Mesenchymal stem cell (in vitro differentiated cells and primary cell): ENCODE measurements at regions not wholly inside any gene's neighbourhood (a gene's known extent, or its start where the extent isn't known, plus 50 kb on each side); places are given as distances from the start of the nearest gene placed in this dataset.

Experiments used
- DNase-seq: peaks from one replicate; pipeline ENCODE4 v3.0.0-alpha.2; 2013
- H2AFZ ChIP-seq: one replicate; pipeline ENCODE4 v1.6.1; 2013; ENCODE audit warnings: low read depth, mild to moderate bottlenecking, control low read depth, inconsistent platforms, low read length, moderate library complexity
- H2AK5ac ChIP-seq: 2 replicates; pipeline ENCODE4 v1.6.1; 2013; ENCODE audit warnings: low read length, moderate library complexity, mild to moderate bottlenecking, inconsistent platforms; ENCODE audit not compliant: severe bottlenecking
- H2BK120ac ChIP-seq: one replicate; pipeline ENCODE4 v1.6.1; 2013; ENCODE audit warnings: low read depth, mild to moderate bottlenecking, inconsistent platforms, low read length, moderate library complexity
- H2BK12ac ChIP-seq, 2 experiments: one replicate each; pipeline ENCODE4 v1.6.1; 2013; ENCODE audit warnings: inconsistent platforms in 2 of 2, low read length in 2 of 2, mild to moderate bottlenecking in 2 of 2, moderate library complexity in 2 of 2, control low read depth in 1 of 2
- H2BK15ac ChIP-seq: one replicate; pipeline ENCODE4 v1.6.1; 2013; ENCODE audit warnings: mild to moderate bottlenecking, low read depth, inconsistent platforms; ENCODE audit not compliant: poor library complexity, severe bottlenecking
- H2BK5ac ChIP-seq: 2 replicates; pipeline ENCODE4 v1.6.1; 2013; ENCODE audit warnings: low read depth, mild to moderate bottlenecking, low read length, control low read depth, inconsistent platforms; ENCODE audit not compliant: poor library complexity, severe bottlenecking
- H3K14ac ChIP-seq, 2 experiments: one replicate each; pipeline ENCODE4 v1.6.1; 2013; ENCODE audit warnings: inconsistent platforms in 2 of 2, low read length in 2 of 2, control low read depth in 1 of 2, mild to moderate bottlenecking in 1 of 2, moderate library complexity in 1 of 2
- H3K18ac ChIP-seq, 2 experiments: one replicate each; pipeline ENCODE4 v1.6.1; 2013; ENCODE audit warnings: inconsistent platforms in 2 of 2, low read length in 2 of 2, control low read depth in 1 of 2, low read depth in 1 of 2, mild to moderate bottlenecking in 1 of 2
- H3K23ac ChIP-seq, 2 experiments: one replicate each; pipeline ENCODE4 v1.6.1; 2013; ENCODE audit warnings: inconsistent platforms in 2 of 2, low read length in 2 of 2, mild to moderate bottlenecking in 2 of 2, moderate library complexity in 2 of 2, control low read depth in 1 of 2
- H3K27ac ChIP-seq: 2 replicates; pipeline ENCODE4 v1.5.1; 2013; ENCODE audit warnings: mild to moderate bottlenecking, moderate library complexity, low read length, control low read depth, inconsistent platforms; ENCODE audit not compliant: poor library complexity, severe bottlenecking
- H3K27me3 ChIP-seq, 2 experiments: 2 replicates each; pipeline versions ENCODE4 v1.6.1 to v1.7.0; 2013; ENCODE audit warnings: low read length in 2 of 2, mild to moderate bottlenecking in 2 of 2, moderate library complexity in 2 of 2, control low read depth in 1 of 2, inconsistent platforms in 1 of 2; ENCODE audit not compliant: control insufficient read depth in 1 of 2, insufficient read depth in 1 of 2
- H3K36me3 ChIP-seq, 2 experiments: 2 replicates each; pipeline versions ENCODE4 v1.6.1 to v1.7.0; 2013; ENCODE audit warnings: low read length in 2 of 2, control low read depth in 1 of 2, inconsistent platforms in 1 of 2, low read depth in 1 of 2, mild to moderate bottlenecking in 1 of 2; ENCODE audit not compliant: insufficient read depth in 2 of 2, control insufficient read depth in 1 of 2
- H3K4ac ChIP-seq, 2 experiments: one replicate each; pipeline ENCODE4 v1.6.1; 2013; ENCODE audit warnings: inconsistent platforms in 2 of 2, low read length in 2 of 2, mild to moderate bottlenecking in 2 of 2, moderate library complexity in 2 of 2, control low read depth in 1 of 2, low read depth in 1 of 2
- H3K4me1 ChIP-seq: 2 replicates; pipeline ENCODE4 v1.6.1; 2013; ENCODE audit warnings: low read depth, low read length, control low read depth; ENCODE audit not compliant: control insufficient read depth, insufficient read depth
- H3K4me2 ChIP-seq: 2 replicates; pipeline ENCODE4 v1.6.1; 2013; ENCODE audit warnings: low read length, mild to moderate bottlenecking, inconsistent platforms; ENCODE audit not compliant: poor library complexity, severe bottlenecking
- H3K4me3 ChIP-seq, 2 experiments: 2 replicates each; pipeline versions ENCODE4 v1.5.1 to v1.7.0; 2013; ENCODE audit warnings: low read length in 2 of 2, mild to moderate bottlenecking in 2 of 2, control low read depth in 1 of 2, low read depth in 1 of 2; ENCODE audit not compliant: insufficient read depth in 1 of 2
- H3K79me1 ChIP-seq: replicated peaks from 2 replicates; pipeline ENCODE4 v1.6.1; 2013; ENCODE audit warnings: mild to moderate bottlenecking, control low read depth, low read length, inconsistent platforms; ENCODE audit not compliant: poor library complexity, severe bottlenecking
- H3K9ac ChIP-seq: 2 replicates; pipeline ENCODE4 v1.7.0; 2013; ENCODE audit warnings: mild to moderate bottlenecking, low read length, moderate library complexity
- H3K9me3 ChIP-seq: 2 replicates; pipeline ENCODE4 v1.7.0; 2013; ENCODE audit warnings: mild to moderate bottlenecking, low read length; ENCODE audit not compliant: control insufficient read depth
- H4K8ac ChIP-seq: one replicate; pipeline ENCODE4 v1.6.1; 2013; ENCODE audit warnings: inconsistent platforms, mild to moderate bottlenecking, low read length, moderate library complexity
- H4K91ac ChIP-seq: one replicate; pipeline ENCODE4 v1.6.1; 2013; ENCODE audit warnings: mild to moderate bottlenecking, low read length, inconsistent platforms
- WGBS: methylation state at CpG from one replicate; pipeline ENCODE4 v1.1.7; 2013; ENCODE audit warnings: mixed read lengths; 5-methylcytosine and 5-hydroxymethylcytosine counted together

DNA sequence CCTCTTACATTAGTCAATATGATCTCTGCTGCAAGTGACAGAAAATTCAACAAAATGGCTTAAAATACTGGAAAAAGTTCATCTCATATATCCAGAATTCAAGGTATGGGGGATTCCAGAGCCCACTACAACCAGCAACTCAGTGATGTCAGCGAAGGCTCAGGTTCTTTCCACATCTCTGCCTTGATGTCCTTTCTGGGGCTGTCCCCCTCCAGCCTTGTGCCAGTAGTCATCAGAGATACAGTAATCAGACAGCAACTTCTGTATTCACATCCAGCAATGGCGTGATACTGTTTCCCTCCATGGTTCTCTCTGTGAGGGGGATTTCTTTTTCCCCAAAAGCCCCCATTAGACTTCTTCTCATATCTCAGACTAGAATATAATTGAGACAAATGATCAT, 103.4 kb upstream of the USP47 start:
- no peak overlapping the region for H2AFZ ChIP-seq
- H4K8ac ChIP-seq, result no peak overlapping the region
- DNase-seq, result no peak
- H3K79me1 ChIP-seq, result no peaks in the 10 kb centered on the region
- H2BK12ac ChIP-seq, result no peak overlapping the region
- no peak overlapping the region for H3K27ac ChIP-seq
- peak overlapping the region; percentile 4 for H2BK15ac ChIP-seq
- H3K36me3 ChIP-seq, result no peaks in the 10 kb centered on the region
- H3K4me2 ChIP-seq, result no peak overlapping the region
- H2BK120ac ChIP-seq, result no peak overlapping the region
- no peak overlapping the region for H3K4me3 ChIP-seq
- H3K14ac ChIP-seq, result no peak overlapping the region
- no peak overlapping the region for H3K23ac ChIP-seq
- no peak overlapping the region for H3K18ac ChIP-seq
- no peak overlapping the region for H4K91ac ChIP-seq
- WGBS, result 76% methylated on average over 1 of the region's 2 CpGs
- H2AK5ac ChIP-seq, result no peak overlapping the region
- H2BK5ac ChIP-seq, result no peak overlapping the region
- H3K4me1 ChIP-seq, result peaks cover under 1% of the 10 kb centered on the region
- peaks cover 18 to 32% of the 10 kb centered on the region in 2 experiments for H3K27me3 ChIP-seq
- H3K9me3 ChIP-seq, result no peaks in the 10 kb centered on the region
- H3K9ac ChIP-seq, result no peak overlapping the region
- H3K4ac ChIP-seq, result no peak overlapping the region

- 66% methylated on average over 5 of the region's 5 CpGs for WGBS
Observed at GRCh38 chr11:11735586-11735985, 106.2 kb upstream of the USP47 start.

DNA sequence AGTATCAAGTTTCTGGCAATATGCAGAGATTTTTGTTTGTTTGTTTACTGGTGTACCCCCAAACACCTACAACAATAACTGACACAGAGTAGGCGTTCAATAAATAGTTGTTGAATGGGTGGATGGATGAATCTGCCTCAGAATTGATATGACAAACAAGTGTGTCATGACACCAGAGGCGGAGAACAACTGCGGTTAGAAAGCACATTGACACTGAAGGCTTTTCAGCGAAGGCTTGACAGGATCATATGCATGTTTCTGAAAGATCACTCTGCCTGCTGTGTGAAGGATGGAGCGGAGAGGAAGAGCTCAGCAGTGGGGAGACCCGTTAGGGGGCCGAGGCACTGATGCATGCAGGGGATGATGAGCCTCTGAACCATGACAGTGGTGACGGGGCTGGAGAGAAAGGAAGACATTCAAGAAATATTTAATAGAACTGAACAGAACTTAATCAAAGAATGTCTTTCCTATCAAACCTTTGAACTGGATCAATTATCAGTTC, 108.5 kb upstream of the USP47 start:
- Histone ChIP-seq H3K36me3 (no peaks in the 10 kb centered on the region), H2BK12ac (no peak overlapping the region), H2BK15ac (no peak overlapping the region), H4K8ac (no peak overlapping the region), H3K4ac (no peak overlapping the region), H3K79me1 (no peaks in the 10 kb centered on the region), H3K14ac (no peak overlapping the region), H3K23ac (no peak overlapping the region), H3K9ac (no peak overlapping the region), H3K9me3 (no peaks in the 10 kb centered on the region), H4K91ac (no peak overlapping the region), H3K4me1 (peaks cover 2% of the 10 kb centered on the region), H3K4me2 (no peak overlapping the region), H3K27me3 (peaks cover 18 to 21% of the 10 kb centered on the region in 2 experiments), H3K18ac (no peak overlapping the region), H2AK5ac (no peak overlapping the region), H2BK120ac (no peak overlapping the region), H3K4me3 (no peak overlapping the region), H2BK5ac (no peak overlapping the region), H2AFZ (no peak overlapping the region), H3K27ac (no peak overlapping the region)
- 84% methylated on average over 7 of the region's 8 CpGs for WGBS
- no peak for DNase-seq

More at GRCh38 chr11:11735586-11735985, 106.2 kb upstream of the USP47 start:
- Histone ChIP-seq H4K91ac (no peak overlapping the region), H3K18ac (no peak overlapping the region), H3K27ac (no peak overlapping the region), H2BK120ac (no peak overlapping the region), H3K9me3 (no peaks in the 10 kb centered on the region), H3K27me3 (peaks cover 14 to 28% of the 10 kb centered on the region in 2 experiments), H3K4me1 (peaks cover 2% of the 10 kb centered on the region), H3K4ac (no peak overlapping the region), H2BK12ac (no peak overlapping the region), H2BK15ac (no peak overlapping the region), H3K36me3 (no peaks in the 10 kb centered on the region), H3K4me3 (no peak overlapping the region), H4K8ac (no peak overlapping the region), H3K4me2 (no peak overlapping the region), H3K79me1 (no peaks in the 10 kb centered on the region), H3K23ac (no peak overlapping the region), H2AK5ac (no peak overlapping the region), H3K14ac (no peak overlapping the region), H2AFZ (no peak overlapping the region), H2BK5ac (no peak overlapping the region), H3K9ac (no peak overlapping the region)
- no peak for DNase-seq

GRCh38 chr11:11732116-11732515, 109.7 kb upstream of the USP47 start:
- Histone ChIP-seq H3K9ac (no peak overlapping the region), H2BK12ac (no peak overlapping the region)
- 24% methylated on average over 2 of the region's 3 CpGs for WGBS

More at GRCh38 chr11:11732116-11732515, 109.7 kb upstream of the USP47 start:
- H3K4me2 ChIP-seq, result no peak overlapping the region
- no peak overlapping the region for H4K8ac ChIP-seq
- H2AK5ac ChIP-seq, result no peak overlapping the region
- no peak overlapping the region for H3K18ac ChIP-seq
- peaks cover 2% of the 10 kb centered on the region for H3K4me1 ChIP-seq
- H2AFZ ChIP-seq, result no peak overlapping the region
- H2BK5ac ChIP-seq, result no peak overlapping the region
- no peak overlapping the region for H3K27ac ChIP-seq
- H2BK15ac ChIP-seq, result no peak overlapping the region
- no peak overlapping the region for H2BK120ac ChIP-seq
- H3K14ac ChIP-seq, result no peak overlapping the region
- peak; percentile 26 for DNase-seq
- H3K36me3 ChIP-seq, result no peaks in the 10 kb centered on the region
- H3K4me3 ChIP-seq, result no peak overlapping the region
- no peaks in the 10 kb centered on the region for H3K79me1 ChIP-seq
- H3K23ac ChIP-seq, result no peak overlapping the region
- H3K9me3 ChIP-seq, result no peaks in the 10 kb centered on the region
- no peak overlapping the region for H4K91ac ChIP-seq
- no peak overlapping the region for H3K4ac ChIP-seq
- H3K27me3 ChIP-seq, result peaks cover 20 to 24% of the 10 kb centered on the region in 2 experiments
